Hepatocyte (in vitro differentiated cells): ENCODE measurements at regions not wholly inside any gene's neighbourhood (a gene's known extent, or its start where the extent isn't known, plus 50 kb on each side); places are given as distances from the start of the nearest gene placed in this dataset.

ENCODE experiments used
- CTCF ChIP-seq: fragments of 200-600 bp; sonication (generic); IDR thresholded peaks from 2 replicates; pipeline ENCODE4 v1.5.1; 2016; ENCODE audit warnings: antibody characterized with exemption, mild to moderate bottlenecking; ENCODE audit not compliant: poor library complexity
- EZH2 ChIP-seq: fragments of 200-600 bp; sonication (generic); IDR thresholded peaks from 2 replicates; pipeline ENCODE4 v1.6.1; 2016; ENCODE audit warnings: antibody characterized with exemption, mild to moderate bottlenecking, borderline replicate concordance

- TF ChIP-seq CTCF (no peak), EZH2 (no peak)
Measured at GRCh38 chr4:176013476-176014247, 52.0 kb upstream of the WDR17 start.
